Epithelial cell of proximal tubule (primary cell): ENCODE measurements at regions not wholly inside any gene's neighbourhood (a gene's known extent, or its start where the extent isn't known, plus 50 kb on each side); places are given as distances from the start of the nearest gene placed in this dataset.
A peak's percentile ranks its signal among the peaks of the same experiment; 100 is the strongest.
"Not testable (repeated sequence)": the region's sequence is repeated elsewhere in the genome, so short reads cannot be mapped to it uniquely, and the experiment has no call there.

ENCODE experiments used
- DNase-seq: peaks from one replicate; pipeline ENCODE4 v3.0.0-alpha.2; 2011; ENCODE audit warnings: low read depth
- H3K4me3 ChIP-seq: 2 replicates; pipeline ENCODE4 v1.5.1; 2011; ENCODE audit warnings: low read depth, mild to moderate bottlenecking, low read length
- TF ChIP-seq, protein P1 (sequence below): conservative IDR thresholded peaks from 2 replicates; pipeline ENCODE4 v1.5.1; 2012; ENCODE audit warnings: low read depth, mild to moderate bottlenecking, low read length

- no peak for DNase-seq
- TF ChIP-seq, protein P1, sequence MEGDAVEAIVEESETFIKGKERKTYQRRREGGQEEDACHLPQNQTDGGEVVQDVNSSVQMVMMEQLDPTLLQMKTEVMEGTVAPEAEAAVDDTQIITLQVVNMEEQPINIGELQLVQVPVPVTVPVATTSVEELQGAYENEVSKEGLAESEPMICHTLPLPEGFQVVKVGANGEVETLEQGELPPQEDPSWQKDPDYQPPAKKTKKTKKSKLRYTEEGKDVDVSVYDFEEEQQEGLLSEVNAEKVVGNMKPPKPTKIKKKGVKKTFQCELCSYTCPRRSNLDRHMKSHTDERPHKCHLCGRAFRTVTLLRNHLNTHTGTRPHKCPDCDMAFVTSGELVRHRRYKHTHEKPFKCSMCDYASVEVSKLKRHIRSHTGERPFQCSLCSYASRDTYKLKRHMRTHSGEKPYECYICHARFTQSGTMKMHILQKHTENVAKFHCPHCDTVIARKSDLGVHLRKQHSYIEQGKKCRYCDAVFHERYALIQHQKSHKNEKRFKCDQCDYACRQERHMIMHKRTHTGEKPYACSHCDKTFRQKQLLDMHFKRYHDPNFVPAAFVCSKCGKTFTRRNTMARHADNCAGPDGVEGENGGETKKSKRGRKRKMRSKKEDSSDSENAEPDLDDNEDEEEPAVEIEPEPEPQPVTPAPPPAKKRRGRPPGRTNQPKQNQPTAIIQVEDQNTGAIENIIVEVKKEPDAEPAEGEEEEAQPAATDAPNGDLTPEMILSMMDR: no peak
- no peak overlapping the region for H3K4me3 ChIP-seq
Observed at GRCh38 chr1:78329475-78329874, 161.3 kb upstream of the PTGFR start.

- H3K4me3 ChIP-seq: no peak overlapping the region
- TF ChIP-seq, protein P1: no peak
- no peak for DNase-seq
Observed at GRCh38 chr1:78331799-78332198, 159.0 kb upstream of the PTGFR start.

GRCh38 chr1:78333502-78333901 is 157.3 kb upstream of the PTGFR start:
- TF ChIP-seq, protein P1: peak; percentile 76
- no peak overlapping the region for H3K4me3 ChIP-seq
- no peak for DNase-seq

DNA sequence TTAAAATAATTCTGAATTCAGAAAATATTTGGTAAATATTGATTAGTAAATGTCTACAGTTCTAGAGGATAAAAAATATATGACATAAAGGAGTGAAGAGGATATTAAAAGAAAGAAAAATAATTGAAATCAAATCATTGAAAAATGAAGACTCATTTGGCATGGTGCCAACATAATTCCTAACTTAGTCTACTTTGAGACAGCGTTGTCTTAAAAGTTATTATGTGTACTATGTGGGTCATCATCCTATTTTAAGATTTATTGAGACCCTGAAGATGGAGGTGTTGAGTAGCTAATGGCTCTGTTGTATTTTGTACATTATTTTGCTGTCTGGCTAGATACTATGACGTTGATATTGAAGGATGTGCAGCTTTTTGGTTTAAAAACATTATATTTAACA is 156.7 kb upstream of the PTGFR start:
- no peak overlapping the region for H3K4me3 ChIP-seq
- TF ChIP-seq, protein P1: no peak
- DNase-seq: no peak

- TF ChIP-seq, protein P1: no peak
- H3K4me3 ChIP-seq: no peak overlapping the region
Observed at GRCh38 chr1:78334952-78335351, 155.8 kb upstream of the PTGFR start.

GRCh38 chr1:78336751-78337150 is 154.0 kb upstream of the PTGFR start:
- DNase-seq, H3K4me3 ChIP-seq: not testable (repeated sequence)

More at GRCh38 chr1:78334952-78335351, 155.8 kb upstream of the PTGFR start:
- no peak for DNase-seq

DNA sequence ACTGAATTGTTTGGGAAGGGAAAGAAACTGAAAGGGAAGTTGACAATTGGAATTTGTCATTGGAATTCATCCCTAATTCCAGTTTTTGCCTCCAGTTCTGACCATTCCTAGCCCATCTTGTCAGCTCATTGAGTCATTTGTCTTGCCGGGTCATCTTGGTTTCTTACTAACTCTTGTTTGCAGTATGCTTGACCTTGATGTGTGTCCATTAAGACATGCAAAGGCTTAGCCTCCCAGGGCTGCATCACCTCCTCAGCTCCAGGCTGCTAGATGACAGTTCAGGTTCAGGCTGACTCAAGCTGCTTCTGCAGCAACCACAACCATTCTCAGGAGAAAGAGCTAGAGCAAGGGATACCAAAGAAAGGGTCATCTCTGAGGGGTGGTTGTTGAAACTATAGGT is 151.3 kb upstream of the PTGFR start:
- no peak overlapping the region for H3K4me3 ChIP-seq
- TF ChIP-seq, protein P1: no peak
- peak; percentile 27 for DNase-seq

DNA sequence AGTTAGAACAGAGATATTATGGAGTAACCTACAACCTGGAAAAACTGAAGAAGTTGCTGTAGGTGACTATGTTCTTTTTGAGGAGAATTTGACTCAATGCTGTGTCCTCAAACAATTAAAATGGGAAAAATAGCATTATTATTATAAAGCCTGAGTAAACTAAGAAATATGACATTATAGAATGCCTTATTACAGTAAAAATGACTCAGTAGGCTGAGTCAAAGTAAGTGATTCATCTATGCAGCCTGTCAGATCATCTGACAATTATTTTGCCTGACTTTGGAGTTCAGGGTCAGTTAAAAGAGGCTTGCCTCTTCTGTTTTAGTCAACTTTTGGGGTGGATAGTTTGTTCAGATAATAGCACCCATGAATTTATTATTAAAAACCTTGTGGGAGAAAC is 150.8 kb upstream of the PTGFR start:
- H3K4me3 ChIP-seq: no peak overlapping the region
- TF ChIP-seq, protein P1: no peak
- DNase-seq: peak; percentile 22
